CD4-positive, alpha-beta T cell (primary cell): ENCODE measurements at regions not wholly inside any gene's neighbourhood (a gene's known extent, or its start where the extent isn't known, plus 50 kb on each side); places are given as distances from the start of the nearest gene placed in this dataset.

Source experiments
- ATAC-seq: fragments of 200-7000 bp; cut with Tn5 transposase; one replicate; pipeline ENCODE4 v1.10.0; 2022; ENCODE audit warnings: mild to moderate bottlenecking; ENCODE audit not compliant: poor library complexity
- CTCF ChIA-PET: fragments of 350-600 bp; sonication (Branson Sonifier 250); formaldehyde crosslinking; loops from one replicate; lab custom pipeline; 2021; ENCODE audit warnings: antibody characterized with exemption, inconsistent platforms; lab: Charles Lee
- POLR2A ChIA-PET: fragments of 350-600 bp; sonication (Branson Sonifier 250); formaldehyde crosslinking; loops from one replicate; lab custom pipeline; 2021; ENCODE audit warnings: antibody characterized with exemption, inconsistent platforms; lab: Charles Lee
- DNase-seq, 14 experiments: peaks; one replicate each; pipeline ENCODE4 v3.0.0-alpha.2; 2013 to 2020; ENCODE audit warnings: mixed read lengths in 2 of 14
- H3K27ac ChIP-seq, 2 donors: one replicate each; pipeline versions ENCODE4 v1.5.1 to v1.7.0; 2013; ENCODE audit warnings: low read length in 2 of 2, low read depth in 1 of 2, mild to moderate bottlenecking in 1 of 2
- H3K27me3 ChIP-seq, 2 experiments: 1 replicate in 1 of 2; 2 replicates in 1 of 2; pipeline versions ENCODE4 v1.6.1 to v1.7.0; 2013; ENCODE audit warnings: low read length in 2 of 2, control low read depth in 1 of 2, mild to moderate bottlenecking in 1 of 2, moderate library complexity in 1 of 2; ENCODE audit not compliant: insufficient read depth in 2 of 2, control insufficient read depth in 1 of 2
- H3K36me3 ChIP-seq: one replicate; pipeline ENCODE4 v1.6.1; 2013; ENCODE audit warnings: low read length, control low read depth; ENCODE audit not compliant: insufficient read depth
- H3K4me1 ChIP-seq: one replicate; pipeline ENCODE4 v1.6.1; 2013; ENCODE audit warnings: low read length, control low read depth; ENCODE audit not compliant: insufficient read depth
- H3K4me3 ChIP-seq: one replicate; pipeline ENCODE4 v1.5.1; 2013; ENCODE audit warnings: mild to moderate bottlenecking, low read length, moderate library complexity
- H3K9me3 ChIP-seq, 2 experiments: 1 replicate in 1 of 2; 2 replicates in 1 of 2; pipeline versions ENCODE4 v1.6.1 to v1.7.0; 2013; ENCODE audit warnings: low read length in 2 of 2, mild to moderate bottlenecking in 2 of 2, control low read depth in 1 of 2, moderate library complexity in 1 of 2; ENCODE audit not compliant: control insufficient read depth in 1 of 2, insufficient read depth in 1 of 2
- H3K27ac Mint-ChIP-seq: one replicate; pipeline ENCODE4 v1.8.0; 2020; ENCODE audit warnings: mixed read lengths
- H3K27me3 Mint-ChIP-seq: one replicate; pipeline ENCODE4 v1.8.0; 2021; ENCODE audit warnings: mixed read lengths
- H3K36me3 Mint-ChIP-seq: one replicate; pipeline ENCODE4 v1.8.0; 2021; ENCODE audit warnings: low read depth, mixed read lengths
- H3K4me1 Mint-ChIP-seq: one replicate; pipeline ENCODE4 v1.8.0; 2021; ENCODE audit warnings: low read depth, mixed read lengths
- H3K4me3 Mint-ChIP-seq: one replicate; pipeline ENCODE4 v1.8.0; 2020; ENCODE audit warnings: mild to moderate bottlenecking, mixed read lengths
- H3K9me3 Mint-ChIP-seq: one replicate; pipeline ENCODE4 v1.8.0; 2020; ENCODE audit warnings: mixed read lengths
- intact Hi-C, 2 experiments: fragments of 100-400 bp; cut with DNase I in 1 of 2; cut with micrococcal nuclease in 1 of 2; formaldehyde crosslinking; loops; one replicate each; pipeline versions ENCODE4 v1.15.1 to v1.9.0; 2023 to 2025; cut with DNase I, micrococcal nuclease
- TF ChIP-seq, protein P1 (sequence below): fragments of 200-600 bp; IDR thresholded peaks from one replicate; pipeline ENCODE4 v1.8.0; 2022; ENCODE audit warnings: antibody characterized with exemption, mild to moderate bottlenecking

DNA sequence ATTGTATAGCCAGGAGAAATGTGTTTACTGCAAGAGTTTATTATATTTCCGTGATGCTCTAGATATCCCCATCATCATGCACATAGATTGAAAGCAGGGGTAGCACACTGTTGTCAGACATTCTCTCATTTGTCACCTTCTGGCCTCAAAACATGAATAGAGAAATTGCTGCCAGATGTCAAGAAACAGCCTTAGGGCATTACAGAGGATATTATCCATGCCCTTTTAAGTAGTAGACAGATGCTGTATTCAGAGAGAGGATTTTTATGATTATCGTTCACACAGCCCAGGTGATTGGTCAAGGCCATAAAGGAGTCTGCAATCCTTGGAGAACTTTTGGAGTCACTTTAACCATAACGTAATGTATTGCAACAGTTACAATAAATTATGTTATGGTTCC is 1961.5 kb upstream of the TENM3 start:
- no peak for DNase-seq
- no peak overlapping the region for H3K4me3 ChIP-seq
- peaks cover 8% of the 10 kb centered on the region for H3K9me3 Mint-ChIP-seq
- intact Hi-C loops: no loop called here
- no peaks in the 10 kb centered on the region for H3K36me3 ChIP-seq
- H3K27ac Mint-ChIP-seq: no peak overlapping the region
- ATAC-seq: no peak
- TF ChIP-seq, protein P1, sequence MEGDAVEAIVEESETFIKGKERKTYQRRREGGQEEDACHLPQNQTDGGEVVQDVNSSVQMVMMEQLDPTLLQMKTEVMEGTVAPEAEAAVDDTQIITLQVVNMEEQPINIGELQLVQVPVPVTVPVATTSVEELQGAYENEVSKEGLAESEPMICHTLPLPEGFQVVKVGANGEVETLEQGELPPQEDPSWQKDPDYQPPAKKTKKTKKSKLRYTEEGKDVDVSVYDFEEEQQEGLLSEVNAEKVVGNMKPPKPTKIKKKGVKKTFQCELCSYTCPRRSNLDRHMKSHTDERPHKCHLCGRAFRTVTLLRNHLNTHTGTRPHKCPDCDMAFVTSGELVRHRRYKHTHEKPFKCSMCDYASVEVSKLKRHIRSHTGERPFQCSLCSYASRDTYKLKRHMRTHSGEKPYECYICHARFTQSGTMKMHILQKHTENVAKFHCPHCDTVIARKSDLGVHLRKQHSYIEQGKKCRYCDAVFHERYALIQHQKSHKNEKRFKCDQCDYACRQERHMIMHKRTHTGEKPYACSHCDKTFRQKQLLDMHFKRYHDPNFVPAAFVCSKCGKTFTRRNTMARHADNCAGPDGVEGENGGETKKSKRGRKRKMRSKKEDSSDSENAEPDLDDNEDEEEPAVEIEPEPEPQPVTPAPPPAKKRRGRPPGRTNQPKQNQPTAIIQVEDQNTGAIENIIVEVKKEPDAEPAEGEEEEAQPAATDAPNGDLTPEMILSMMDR: no peak
- peaks cover 0 to 4% of the 10 kb centered on the region in 2 experiments for H3K9me3 ChIP-seq
- H3K27ac ChIP-seq: no peak overlapping the region
- CTCF ChIA-PET: no interaction called here
- H3K4me1 Mint-ChIP-seq: no peaks in the 10 kb centered on the region
- no peak overlapping the region for H3K4me3 Mint-ChIP-seq
- no peaks in the 10 kb centered on the region for H3K4me1 ChIP-seq
- H3K27me3 Mint-ChIP-seq: no peaks in the 10 kb centered on the region
- H3K36me3 Mint-ChIP-seq: no peaks in the 10 kb centered on the region
- POLR2A ChIA-PET: no interaction called here
- H3K27me3 ChIP-seq: no peaks in the 10 kb centered on the region

- no peak for DNase-seq
- ChIA-PET CTCF (no interaction called here), POLR2A (no interaction called here)
- Histone ChIP-seq H3K4me3 (no peak overlapping the region), H3K27ac (no peak overlapping the region), H3K4me1 (no peaks in the 10 kb centered on the region), H3K36me3 (no peaks in the 10 kb centered on the region), H3K27me3 (no peaks in the 10 kb centered on the region), H3K9me3 (no peaks in the 10 kb centered on the region)
- peaks cover 8% of the 10 kb centered on the region for H3K9me3 Mint-ChIP-seq
- no peaks in the 10 kb centered on the region for H3K4me1 Mint-ChIP-seq
- H3K27ac Mint-ChIP-seq: no peak overlapping the region
- no peak overlapping the region for H3K4me3 Mint-ChIP-seq
- no peaks in the 10 kb centered on the region for H3K27me3 Mint-ChIP-seq
- H3K36me3 Mint-ChIP-seq: no peaks in the 10 kb centered on the region
- intact Hi-C loops: no loop called here
- ATAC-seq: no peak
- TF ChIP-seq, protein P1: no peak
Observed at GRCh38 chr4:180284267-180284666, 1958.9 kb upstream of the TENM3 start.

DNA sequence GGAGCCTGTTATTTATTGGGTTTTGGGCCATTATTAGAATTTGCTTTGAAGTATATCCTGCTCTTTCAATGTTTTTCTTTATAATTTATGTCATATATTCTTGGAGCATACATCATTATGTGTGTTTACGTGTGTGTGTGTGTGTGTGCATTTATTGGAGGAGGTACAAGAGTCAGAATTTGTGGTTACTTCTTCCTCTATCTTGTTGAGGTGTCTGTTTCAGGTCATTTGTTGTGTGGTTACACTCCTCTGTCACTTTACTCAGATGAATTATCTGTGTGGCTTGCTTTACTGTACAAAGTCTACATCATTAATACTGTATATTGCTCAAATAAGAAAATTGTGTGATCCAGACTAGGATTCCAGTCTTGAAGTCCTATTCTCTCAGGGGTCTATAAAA is 1957.4 kb upstream of the TENM3 start:
- no peak overlapping the region for H3K27ac Mint-ChIP-seq
- no peak for DNase-seq
- ChIA-PET CTCF (no interaction called here), POLR2A (no interaction called here)
- TF ChIP-seq, protein P1: no peak
- ATAC-seq: no peak
- H3K4me3 Mint-ChIP-seq: no peak overlapping the region
- no peaks in the 10 kb centered on the region for H3K4me1 ChIP-seq
- no peaks in the 10 kb centered on the region for H3K27me3 Mint-ChIP-seq
- intact Hi-C loops: no loop called here
- no peaks in the 10 kb centered on the region for H3K4me1 Mint-ChIP-seq
- no peaks in the 10 kb centered on the region for H3K27me3 ChIP-seq
- no peak overlapping the region for H3K27ac ChIP-seq
- H3K9me3 Mint-ChIP-seq: peaks cover 11% of the 10 kb centered on the region
- no peaks in the 10 kb centered on the region for H3K36me3 Mint-ChIP-seq
- H3K4me3 ChIP-seq: no peak overlapping the region
- H3K9me3 ChIP-seq: no peaks in the 10 kb centered on the region
- H3K36me3 ChIP-seq: no peaks in the 10 kb centered on the region
